ENCODE measurements at regions not wholly inside any gene's neighbourhood (a gene's known extent, or its start where the extent isn't known, plus 50 kb on each side); places are given as distances from the start of the nearest gene placed in this dataset.
"Not testable (repeated sequence)": the region's sequence is repeated elsewhere in the genome, so short reads cannot be mapped to it uniquely, and the experiment has no call there.

DNA sequence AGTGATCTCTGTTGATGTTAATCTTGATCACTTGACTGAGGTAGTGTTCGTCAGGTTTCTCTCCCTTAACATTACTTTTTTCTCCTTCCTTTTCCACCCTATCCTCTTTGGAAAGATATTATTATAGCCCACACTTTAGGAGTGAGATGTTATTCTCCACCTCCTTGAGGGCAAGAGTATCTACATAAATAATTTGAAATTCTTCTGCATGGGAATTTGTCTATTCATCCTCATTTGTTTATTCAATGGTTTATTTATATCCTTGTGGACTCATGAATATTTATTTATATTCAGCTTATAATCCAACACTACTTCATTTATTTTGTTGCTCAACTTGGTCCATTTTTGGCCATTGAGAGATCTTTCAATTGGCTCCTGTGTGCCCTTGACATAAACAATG is 750.4 kb downstream of the EPHA4 start:
- no peaks in the 10 kb centered on the region for H3K36me3 Mint-ChIP-seq (ENCODE audit: insufficient read depth)
- no peak for DNase-seq (ENCODE audit: low spot score, unreplicated experiment)
- H3K27ac Mint-ChIP-seq: no peak overlapping the region
- no peak for TF ChIP-seq CTCF (IDR thresholded peaks at IDR 0.05; ENCODE audit: unreplicated experiment)
- no peaks in the 10 kb centered on the region for H3K4me1 Mint-ChIP-seq (ENCODE audit: low read depth)
- peaks cover 9% of the 10 kb centered on the region for H3K9me3 Mint-ChIP-seq (ENCODE audit: low read depth)
- H3K27me3 Mint-ChIP-seq: peaks cover 12% of the 10 kb centered on the region
- H3K4me3 Mint-ChIP-seq (ENCODE audit: low read depth): no peak overlapping the region

GRCh38 chr2:220823590-220823989 is 748.5 kb downstream of the EPHA4 start:
- H3K4me3 Mint-ChIP-seq (ENCODE audit: low read depth); H3K9me3 Mint-ChIP-seq (ENCODE audit: low read depth): not testable (repeated sequence)
- peaks cover 12% of the 10 kb centered on the region for H3K27me3 Mint-ChIP-seq

GRCh38 chr2:220833446-220833845 is 738.7 kb downstream of the EPHA4 start:
- Mint-ChIP-seq H3K36me3 (ENCODE audit: insufficient read depth) (no peaks in the 10 kb centered on the region), H3K4me3 (ENCODE audit: low read depth) (no peak overlapping the region), H3K27ac (no peak overlapping the region), H3K9me3 (ENCODE audit: low read depth) (peaks cover 4% of the 10 kb centered on the region), H3K27me3 (peaks cover 4% of the 10 kb centered on the region), H3K4me1 (ENCODE audit: low read depth) (peaks cover 5% of the 10 kb centered on the region)
- no peak for DNase-seq (ENCODE audit: low spot score, unreplicated experiment)
- TF ChIP-seq CTCF (IDR thresholded peaks at IDR 0.05; ENCODE audit: unreplicated experiment): no peak

More at GRCh38 chr2:220823590-220823989, 748.5 kb downstream of the EPHA4 start:
- not testable (repeated sequence) for H3K27ac Mint-ChIP-seq; H3K36me3 Mint-ChIP-seq (ENCODE audit: insufficient read depth); H3K4me1 Mint-ChIP-seq (ENCODE audit: low read depth); DNase-seq (ENCODE audit: low spot score, unreplicated experiment)

DNA sequence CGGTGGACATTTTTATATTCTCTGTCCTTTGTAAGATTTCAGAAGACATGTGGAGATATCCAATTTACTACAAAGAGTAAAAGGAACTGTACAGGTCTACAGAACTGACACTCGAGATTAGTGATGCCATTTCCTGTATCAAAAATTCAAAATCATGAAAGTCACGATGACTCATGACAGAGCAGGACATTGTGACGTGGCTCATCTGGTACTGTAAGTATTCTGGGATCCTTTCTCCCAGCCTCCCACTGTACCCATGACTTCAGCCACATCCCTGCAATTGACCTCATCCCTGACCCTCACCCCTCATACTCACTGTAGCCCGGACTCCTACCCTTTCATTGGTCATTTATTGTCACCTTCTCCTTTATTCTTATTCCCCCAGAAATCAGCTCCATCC is 736.5 kb downstream of the EPHA4 start:
- no peaks in the 10 kb centered on the region for H3K9me3 Mint-ChIP-seq (ENCODE audit: low read depth)

DNA sequence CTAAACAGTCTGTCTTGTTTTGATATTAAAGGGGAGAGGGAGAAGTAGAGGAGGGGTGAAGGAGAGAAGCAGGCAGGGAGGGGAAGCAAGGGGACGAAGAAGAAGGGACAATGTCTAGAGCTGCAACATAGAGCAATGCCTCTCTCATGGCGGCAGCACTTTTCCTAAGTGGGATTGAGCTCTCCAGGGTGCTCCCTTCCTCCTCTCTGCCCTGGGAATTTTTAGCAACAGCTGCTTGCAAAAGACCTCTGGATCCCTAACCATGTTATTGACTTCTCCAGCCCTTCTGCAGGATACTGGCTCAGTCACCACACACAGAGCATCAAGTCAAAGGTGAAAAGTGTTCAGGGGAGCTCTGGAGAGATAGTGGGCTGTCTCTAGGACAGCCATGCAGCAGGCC is 734.9 kb downstream of the EPHA4 start:
- Mint-ChIP-seq H3K4me3 (ENCODE audit: low read depth) (no peak overlapping the region), H3K27ac (no peak overlapping the region)

More for the DNA sequence above, 736.5 kb downstream of the EPHA4 start:
- no peak for DNase-seq (ENCODE audit: low spot score, unreplicated experiment)
- Mint-ChIP-seq H3K4me1 (ENCODE audit: low read depth) (peaks cover 5% of the 10 kb centered on the region), H3K36me3 (ENCODE audit: insufficient read depth) (no peaks in the 10 kb centered on the region), H3K4me3 (ENCODE audit: low read depth) (no peak overlapping the region), H3K27me3 (peaks cover 6% of the 10 kb centered on the region), H3K27ac (no peak overlapping the region)
- TF ChIP-seq CTCF (IDR thresholded peaks at IDR 0.05; ENCODE audit: unreplicated experiment): no peak

More for the DNA sequence above, 734.9 kb downstream of the EPHA4 start:
- no peaks in the 10 kb centered on the region for H3K9me3 Mint-ChIP-seq (ENCODE audit: low read depth)
- peaks cover 5% of the 10 kb centered on the region for H3K4me1 Mint-ChIP-seq (ENCODE audit: low read depth)
- TF ChIP-seq CTCF (IDR thresholded peaks at IDR 0.05; ENCODE audit: unreplicated experiment): no peak
- H3K36me3 Mint-ChIP-seq (ENCODE audit: insufficient read depth): no peaks in the 10 kb centered on the region
- H3K27me3 Mint-ChIP-seq: peaks cover 6% of the 10 kb centered on the region
- no peak for DNase-seq (ENCODE audit: low spot score, unreplicated experiment)
